BE2C (cell line): ENCODE measurements at regions not wholly inside any gene's neighbourhood (a gene's known extent, or its start where the extent isn't known, plus 50 kb on each side); places are given as distances from the start of the nearest gene placed in this dataset.

Experiments used
- DNase-seq: peaks from one replicate; pipeline ENCODE4 v3.0.0-alpha.2; 2020
- H3K27me3 ChIP-seq: fragments of 250-450 bp; sonication (Bioruptor Pico); 2 replicates; pipeline ENCODE4 v1.5.1; 2020; ENCODE audit warnings: mild to moderate bottlenecking
- H3K36me3 ChIP-seq: fragments of 250-450 bp; sonication (Bioruptor Pico); 2 replicates; pipeline ENCODE4 v1.5.1; 2020; ENCODE audit warnings: mild to moderate bottlenecking
- H3K4me1 ChIP-seq: fragments of 250-450 bp; sonication (Bioruptor Pico); 2 replicates; pipeline ENCODE4 v1.5.1; 2020
- H3K4me3 ChIP-seq: 2 replicates; pipeline ENCODE4 v1.5.1; 2011; ENCODE audit warnings: low read depth, low read length
- H3K9me3 ChIP-seq: fragments of 250-450 bp; sonication (Bioruptor Pico); 2 replicates; pipeline ENCODE4 v1.5.1; 2020
- CTCF ChIP-seq: IDR thresholded peaks from 2 replicates; pipeline ENCODE4 v1.5.1; 2012; ENCODE audit warnings: mild to moderate bottlenecking, low read depth, low read length

- no peaks in the 10 kb centered on the region for H3K27me3 ChIP-seq
- H3K36me3 ChIP-seq, result no peaks in the 10 kb centered on the region
- H3K4me3 ChIP-seq, result no peak overlapping the region
- no peak for DNase-seq
- H3K4me1 ChIP-seq, result no peaks in the 10 kb centered on the region
- no peaks in the 10 kb centered on the region for H3K9me3 ChIP-seq
- TF ChIP-seq CTCF, result no peak
These were observed 403.4 kb upstream of the SUCLG2 start for GRCh38 chr3:68057637-68058320.

GRCh38 chr3:68056556-68056955, 402.1 kb upstream of the SUCLG2 start:
- no peak for TF ChIP-seq CTCF
- Histone ChIP-seq H3K9me3 (no peaks in the 10 kb centered on the region), H3K27me3 (no peaks in the 10 kb centered on the region)

GRCh38 chr3:68055215-68055614, 400.8 kb upstream of the SUCLG2 start:
- H3K27me3 ChIP-seq, result no peaks in the 10 kb centered on the region
- H3K9me3 ChIP-seq, result no peaks in the 10 kb centered on the region
- DNase-seq, result no peak
- H3K36me3 ChIP-seq, result no peaks in the 10 kb centered on the region
- no peaks in the 10 kb centered on the region for H3K4me1 ChIP-seq
- no peak overlapping the region for H3K4me3 ChIP-seq
- no peak for TF ChIP-seq CTCF

More at GRCh38 chr3:68056556-68056955, 402.1 kb upstream of the SUCLG2 start:
- Histone ChIP-seq H3K36me3 (no peaks in the 10 kb centered on the region), H3K4me1 (no peaks in the 10 kb centered on the region), H3K4me3 (no peak overlapping the region)
- DNase-seq, result no peak

GRCh38 chr3:68049776-68050175, 395.4 kb upstream of the SUCLG2 start:
- Histone ChIP-seq H3K36me3 (no peaks in the 10 kb centered on the region), H3K9me3 (no peaks in the 10 kb centered on the region), H3K4me3 (no peak overlapping the region), H3K27me3 (no peaks in the 10 kb centered on the region), H3K4me1 (no peaks in the 10 kb centered on the region)
- DNase-seq, result no peak
- TF ChIP-seq CTCF, result no peak

- Histone ChIP-seq H3K27me3 (no peaks in the 10 kb centered on the region), H3K4me1 (no peaks in the 10 kb centered on the region), H3K36me3 (no peaks in the 10 kb centered on the region), H3K4me3 (no peak overlapping the region), H3K9me3 (no peaks in the 10 kb centered on the region)
- no peak for DNase-seq
- no peak for TF ChIP-seq CTCF
These were observed 391.6 kb upstream of the SUCLG2 start for GRCh38 chr3:68045976-68046375.

- Histone ChIP-seq H3K9me3 (no peaks in the 10 kb centered on the region), H3K27me3 (no peaks in the 10 kb centered on the region), H3K4me1 (no peaks in the 10 kb centered on the region), H3K36me3 (no peaks in the 10 kb centered on the region), H3K4me3 (no peak overlapping the region)
- DNase-seq, result no peak
- no peak for TF ChIP-seq CTCF
These were observed 379.5 kb upstream of the SUCLG2 start for GRCh38 chr3:68033867-68034266.
